DMS53 treated with DMSO at 0.1 percent for 48 hours (cell line): ENCODE measurements at regions not wholly inside any gene's neighbourhood (a gene's known extent, or its start where the extent isn't known, plus 50 kb on each side); places are given as distances from the start of the nearest gene placed in this dataset.
"Not testable (repeated sequence)": the region's sequence is repeated elsewhere in the genome, so short reads cannot be mapped to it uniquely, and the experiment has no call there.

Source experiments
- DNase-seq: peaks from one replicate; lab custom pipeline; 2025; ENCODE audit not compliant: unreplicated experiment; lab: John Stamatoyannopoulos, UW

DNA sequence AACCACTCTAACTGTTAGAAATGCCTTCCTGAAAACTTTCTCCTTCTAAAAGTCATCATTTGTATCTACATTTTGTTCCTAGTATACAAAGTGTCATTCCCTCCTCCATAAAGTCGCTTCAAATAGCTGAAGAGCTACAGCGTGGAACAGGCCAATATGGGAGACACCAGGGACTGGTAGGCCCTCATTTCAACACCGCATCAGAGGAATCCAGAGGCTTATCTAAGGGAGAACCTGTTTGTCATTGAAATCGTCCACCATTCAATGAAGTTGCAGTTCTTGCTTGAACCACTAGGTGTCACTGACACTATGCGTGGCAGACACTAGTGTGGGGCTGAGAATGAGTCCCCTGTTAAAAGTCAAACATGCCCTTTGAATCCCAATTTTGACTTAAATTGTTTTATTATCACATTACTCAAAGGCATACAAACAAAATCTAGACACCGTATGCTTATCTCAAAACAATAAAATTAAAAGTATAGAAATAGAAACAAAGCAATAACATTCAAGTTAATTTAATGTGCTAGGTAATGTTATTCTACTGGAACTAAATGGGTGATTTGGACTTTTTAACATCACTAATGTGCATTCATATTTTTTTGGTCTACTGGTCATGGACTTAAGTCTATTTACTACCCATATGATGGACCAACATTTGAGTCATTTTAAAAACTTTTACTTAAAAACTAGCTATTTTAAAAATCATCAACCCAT is 182.3 kb downstream of the FCRL5 start:
- DNase-seq, result peak; percentile 47

DNA sequence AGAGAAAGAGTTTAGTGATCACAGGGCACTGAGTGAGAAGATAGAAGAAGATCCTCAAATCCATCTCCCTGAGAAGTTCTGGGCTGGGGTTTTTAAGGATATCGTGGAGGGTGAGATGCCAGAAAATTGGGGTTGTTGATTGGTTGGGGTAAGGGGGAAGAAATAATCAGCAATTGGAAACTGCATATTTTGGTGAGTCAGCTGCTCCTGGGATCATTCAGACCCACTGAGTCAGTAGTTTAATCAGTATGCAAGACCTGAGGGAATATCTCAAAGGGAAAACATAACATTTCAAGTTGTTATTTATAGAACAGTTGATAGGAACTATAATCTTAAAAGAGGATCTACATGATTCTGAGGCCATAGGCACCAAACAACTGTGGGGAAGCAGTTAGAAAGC is 183.4 kb downstream of the FCRL5 start:
- DNase-seq, result not testable (repeated sequence)

DNA sequence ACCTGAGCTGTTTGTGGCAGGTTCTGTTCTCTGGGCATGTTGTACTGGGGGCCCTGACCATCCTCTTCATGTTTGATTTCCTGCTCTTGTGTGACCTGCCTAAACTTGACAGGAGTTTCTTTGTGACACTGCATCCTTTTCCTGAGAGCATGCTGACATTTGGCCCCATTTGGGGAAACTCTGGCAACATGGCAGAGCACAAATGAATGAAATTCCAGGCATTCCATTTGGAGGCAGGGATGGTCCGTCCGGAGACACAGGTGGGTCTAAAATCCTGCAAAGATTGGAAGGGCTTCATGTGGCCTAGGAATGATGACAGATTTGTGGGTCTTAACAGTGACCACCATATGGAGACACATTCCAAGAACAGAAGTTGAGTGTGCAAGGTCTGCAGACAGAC is 184.0 kb downstream of the FCRL5 start:
- DNase-seq, result no peak

DNA sequence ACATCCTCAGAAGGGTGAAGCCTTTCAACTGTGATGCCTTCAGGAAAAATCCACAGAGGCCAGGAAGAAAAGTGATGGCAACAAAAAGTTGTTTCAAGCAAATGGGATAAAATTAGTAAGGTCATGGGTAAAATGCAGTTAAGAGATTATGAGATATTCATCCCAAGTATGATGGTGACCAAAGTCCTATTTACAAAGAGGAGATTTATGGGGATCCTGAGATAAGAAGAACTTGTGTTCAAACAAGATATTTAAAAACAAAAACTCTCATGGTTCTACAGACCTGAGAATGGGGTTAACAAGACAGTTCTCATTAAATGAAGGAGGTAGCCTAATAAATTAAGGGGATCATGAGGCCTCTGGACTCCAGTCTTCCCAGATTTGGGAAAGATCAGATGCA is 184.4 kb downstream of the FCRL5 start:
- no peak for DNase-seq

DNA sequence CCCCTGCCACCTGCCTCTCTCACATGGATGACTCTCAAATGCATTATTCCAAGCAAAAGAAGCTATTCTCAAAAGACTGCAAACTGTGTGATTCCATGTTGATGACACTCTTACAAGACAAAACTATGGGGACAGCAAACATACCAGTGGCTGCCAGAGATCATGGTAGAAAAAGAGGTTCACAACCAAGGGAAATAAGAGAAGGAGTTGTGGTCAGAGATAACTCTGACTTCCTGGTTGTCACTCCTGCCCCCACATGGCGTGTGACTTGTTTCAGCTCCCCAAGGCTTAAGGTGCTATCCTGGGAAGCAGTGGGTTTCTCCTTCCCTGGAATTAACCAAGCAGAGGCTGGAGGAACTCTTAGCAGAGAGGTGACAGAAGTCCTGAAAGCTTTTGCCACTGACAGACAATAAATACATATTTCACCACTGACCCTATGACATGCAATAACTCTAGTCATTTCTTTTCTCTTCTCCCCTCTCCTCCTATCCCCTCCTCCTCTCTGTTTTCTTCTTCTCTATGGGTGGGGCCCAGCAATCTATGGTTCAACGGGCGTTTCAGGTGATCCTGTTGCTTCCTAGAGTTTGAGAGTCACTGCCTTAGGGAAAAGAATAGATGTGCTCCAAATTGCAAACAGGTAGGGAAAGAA is 185.1 kb downstream of the FCRL5 start:
- no peak for DNase-seq

DNA sequence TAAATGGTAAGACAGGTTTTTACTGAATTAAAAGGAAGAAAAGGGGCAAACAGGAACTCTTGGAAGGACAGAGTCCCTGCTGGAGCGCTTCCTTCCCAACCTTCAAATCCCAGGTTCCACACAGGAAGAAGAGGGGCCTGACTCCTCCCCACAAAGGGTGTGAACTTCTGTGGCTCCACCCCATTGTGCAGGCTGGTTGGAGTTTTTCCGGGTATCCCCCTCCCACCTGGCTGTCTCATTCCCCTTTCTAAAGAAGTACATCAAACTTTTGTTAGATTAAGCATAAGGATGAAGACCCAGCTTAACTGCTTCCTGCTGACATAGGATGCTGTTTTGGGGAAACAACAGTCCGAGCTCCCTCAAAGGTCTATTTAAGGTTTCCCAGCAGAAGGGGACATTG is 187.7 kb downstream of the FCRL5 start:
- no peak for DNase-seq

DNA sequence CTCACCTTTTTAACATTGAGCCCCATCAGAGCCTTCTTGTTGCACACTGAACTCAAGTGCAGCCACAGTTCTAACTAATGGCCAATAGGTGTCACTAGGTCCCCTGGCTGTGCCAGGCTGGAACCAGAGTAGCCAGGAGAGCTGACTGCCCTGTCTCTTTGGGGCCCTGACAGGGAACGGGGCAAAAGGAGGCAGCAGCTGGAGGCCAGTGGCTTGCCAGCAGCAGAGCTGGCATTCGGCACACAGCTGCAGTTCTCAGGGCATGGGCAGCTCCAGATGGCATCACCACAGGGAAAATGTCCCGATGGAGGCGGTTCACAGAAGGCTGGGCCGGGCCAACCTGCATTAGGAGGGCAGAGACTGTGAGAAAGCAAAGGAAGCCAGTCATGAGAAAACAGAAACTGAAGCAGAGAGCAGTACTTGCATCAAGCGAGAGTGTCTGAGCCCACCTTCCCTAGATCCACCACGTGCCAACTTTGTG is 188.6 kb downstream of the FCRL5 start:
- DNase-seq, result peak; percentile 45

DNA sequence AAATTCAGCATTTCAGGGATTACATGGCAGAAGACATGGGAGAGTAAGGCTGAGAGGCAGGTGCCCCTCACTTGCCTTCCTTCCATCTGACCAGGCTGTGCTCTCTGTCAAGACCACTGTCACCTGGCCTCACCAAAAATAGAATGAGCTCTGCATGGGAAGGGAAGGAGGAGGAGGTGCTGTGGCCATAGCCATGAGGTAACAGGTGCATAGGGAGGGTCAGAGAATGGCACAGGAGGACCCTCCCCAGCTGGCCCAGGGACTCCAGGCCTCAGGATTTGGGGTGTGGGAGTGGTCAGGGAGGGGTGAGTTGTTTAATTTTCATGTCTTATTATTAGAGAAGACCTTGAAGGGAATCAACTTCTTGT is 192.3 kb downstream of the FCRL5 start:
- DNase-seq, result peak; percentile 95

DNA sequence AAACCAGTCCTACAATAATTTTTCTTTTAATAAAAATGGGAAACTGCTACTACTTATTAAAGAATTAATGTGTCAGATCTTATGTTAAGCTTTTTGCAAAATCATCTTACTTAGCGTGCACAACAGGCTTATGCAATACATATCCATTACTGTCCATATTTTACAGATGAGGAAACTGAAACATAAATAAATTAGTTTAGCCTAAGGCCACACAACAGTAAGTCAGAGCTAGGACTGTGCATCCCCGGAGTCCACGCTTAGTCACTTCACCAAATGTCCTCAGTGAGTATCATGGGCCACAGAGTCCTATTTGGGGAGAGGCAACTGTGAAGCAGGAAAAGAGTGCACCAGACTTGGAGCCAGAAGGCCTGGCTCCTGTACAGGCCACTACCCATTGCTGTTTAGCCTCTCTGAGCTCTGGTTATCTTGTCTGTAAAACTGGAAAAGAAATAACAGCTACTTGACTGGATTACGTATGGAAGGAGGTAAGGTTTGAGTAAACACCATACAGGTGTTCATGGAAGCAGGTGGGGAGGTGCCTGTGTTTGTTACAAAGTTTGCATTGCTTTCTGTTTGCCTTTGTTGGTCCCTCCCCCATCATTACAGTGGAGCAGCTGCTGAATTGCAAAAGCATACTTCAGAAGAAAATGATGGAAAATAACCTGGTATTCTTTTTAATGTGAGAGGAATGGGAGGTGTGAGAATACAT is 192.8 kb downstream of the FCRL5 start:
- peak; percentile 98 for DNase-seq

DNA sequence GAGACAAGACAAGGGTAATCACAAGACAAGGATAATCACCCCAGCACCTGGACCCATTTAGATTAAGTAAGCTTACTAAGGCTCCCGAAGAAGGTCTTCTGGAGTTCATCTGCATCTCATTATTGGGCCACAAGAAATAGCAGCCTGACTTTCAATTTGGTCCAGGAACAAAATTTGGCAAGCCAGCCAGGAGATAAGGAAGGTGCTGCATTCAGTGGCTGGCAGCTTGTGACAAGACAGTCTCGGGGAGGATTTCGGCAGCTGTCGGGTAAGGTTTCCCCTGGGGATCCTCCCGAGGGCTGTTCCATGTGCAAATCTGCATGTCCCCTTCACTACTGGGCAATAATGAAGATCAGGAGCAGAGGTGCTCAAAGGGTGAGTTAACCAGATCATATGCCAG is 195.2 kb downstream of the FCRL5 start:
- no peak for DNase-seq

DNA sequence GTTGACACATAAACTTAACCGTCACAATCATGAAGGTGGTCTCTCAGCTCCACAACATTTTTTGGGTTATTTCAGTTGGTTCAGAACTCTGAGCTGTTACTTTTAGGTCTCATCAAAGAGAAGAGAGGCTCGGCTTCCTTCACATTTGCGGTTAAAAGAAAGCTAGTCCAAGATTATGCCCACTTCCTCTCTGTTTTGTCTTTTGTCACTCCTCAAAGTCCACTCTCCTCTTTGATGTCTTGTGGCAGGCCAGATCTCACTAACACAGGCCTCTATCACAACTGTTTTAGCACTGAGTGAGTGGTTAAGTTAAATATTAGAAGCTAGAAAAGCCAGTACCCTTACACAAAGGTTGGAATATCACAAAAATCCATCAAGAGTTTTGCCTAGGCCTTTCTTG is 195.7 kb downstream of the FCRL5 start:
- no peak for DNase-seq

DNA sequence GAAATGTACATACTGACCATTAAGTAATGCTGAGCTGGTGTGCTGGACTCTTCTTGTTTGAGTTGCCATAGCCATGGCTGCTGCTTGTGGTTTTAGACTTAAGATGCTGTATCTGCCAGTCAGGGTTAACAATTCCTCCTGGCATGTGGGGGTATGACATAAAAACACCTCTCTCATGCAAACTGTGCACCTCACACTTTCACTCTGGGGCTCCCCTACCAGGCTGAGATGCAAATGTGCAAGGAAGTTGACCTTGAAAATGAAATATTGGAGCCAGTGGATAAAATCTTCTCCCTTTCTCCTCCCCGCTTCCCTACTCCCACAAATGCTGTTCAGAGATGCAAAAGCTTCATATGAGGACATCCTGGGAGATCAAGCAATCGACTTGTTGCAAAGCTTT is 198.8 kb downstream of the FCRL5 start:
- DNase-seq, result no peak

DNA sequence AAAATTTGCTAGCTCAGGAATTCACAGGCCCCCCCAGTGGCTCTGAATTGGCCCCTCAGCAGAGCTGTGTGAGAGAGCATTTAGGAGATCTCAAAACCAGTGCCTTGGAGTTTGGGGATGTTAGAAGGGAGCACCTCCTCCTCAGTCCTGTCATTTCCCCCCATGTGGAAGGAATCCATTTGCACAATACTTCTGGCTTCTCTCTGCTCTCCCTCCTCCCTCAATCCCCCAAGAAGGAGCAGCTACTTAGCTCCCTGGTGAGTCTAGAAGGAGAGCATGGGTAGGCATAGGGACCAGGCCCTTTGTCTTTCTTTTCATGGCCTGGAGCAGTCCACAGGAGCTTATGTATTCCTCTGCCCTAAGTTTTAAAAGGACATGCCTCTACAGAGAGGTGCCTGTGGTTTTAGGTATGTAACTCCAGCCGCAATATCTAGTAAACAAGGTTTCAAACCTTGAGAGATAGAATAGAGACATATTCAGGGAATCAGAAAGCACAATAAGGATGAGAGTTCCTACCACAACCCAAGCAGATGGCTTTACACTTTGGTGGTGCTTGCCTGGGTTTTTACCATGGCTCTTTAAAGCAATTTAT is 199.4 kb downstream of the FCRL5 start:
- no peak for DNase-seq

DNA sequence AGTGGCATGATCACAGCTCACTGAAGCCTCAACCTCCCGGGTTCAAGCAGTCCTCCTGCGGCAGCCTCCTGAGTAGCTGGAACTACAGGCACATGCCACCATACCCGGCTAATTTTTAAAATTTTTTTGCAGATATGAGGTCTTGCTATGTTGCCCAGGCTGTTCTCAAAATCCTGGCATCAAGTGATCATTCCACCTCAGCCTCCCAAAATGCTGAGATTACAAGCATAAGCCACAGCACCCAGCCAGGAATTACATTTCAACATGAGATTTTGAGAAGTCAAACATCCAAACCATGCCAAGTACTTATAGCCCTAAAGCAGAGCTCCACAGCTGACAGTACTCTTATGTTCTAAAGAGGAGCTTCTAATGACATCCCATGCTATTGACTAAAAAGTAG is 200.1 kb downstream of the FCRL5 start:
- no peak for DNase-seq

DNA sequence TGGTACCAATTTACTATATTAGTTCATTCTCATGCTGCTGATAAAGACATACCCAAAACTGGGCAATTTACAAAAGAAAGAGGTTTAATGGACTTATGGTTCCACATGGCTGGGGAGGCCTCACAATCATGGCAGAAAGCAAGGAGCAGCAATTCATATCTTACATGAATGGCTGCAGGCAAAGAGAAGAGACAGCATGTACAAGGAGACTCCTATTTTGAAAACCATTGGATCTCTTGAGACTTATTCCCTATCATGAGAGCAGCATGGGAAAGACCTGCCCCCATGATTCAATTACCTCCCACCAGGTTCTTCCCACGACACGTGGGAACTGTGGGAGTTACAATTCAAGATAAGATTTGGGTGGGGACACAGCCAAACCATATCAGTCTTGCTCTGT is 200.5 kb downstream of the FCRL5 start:
- DNase-seq, result not testable (repeated sequence)

DNA sequence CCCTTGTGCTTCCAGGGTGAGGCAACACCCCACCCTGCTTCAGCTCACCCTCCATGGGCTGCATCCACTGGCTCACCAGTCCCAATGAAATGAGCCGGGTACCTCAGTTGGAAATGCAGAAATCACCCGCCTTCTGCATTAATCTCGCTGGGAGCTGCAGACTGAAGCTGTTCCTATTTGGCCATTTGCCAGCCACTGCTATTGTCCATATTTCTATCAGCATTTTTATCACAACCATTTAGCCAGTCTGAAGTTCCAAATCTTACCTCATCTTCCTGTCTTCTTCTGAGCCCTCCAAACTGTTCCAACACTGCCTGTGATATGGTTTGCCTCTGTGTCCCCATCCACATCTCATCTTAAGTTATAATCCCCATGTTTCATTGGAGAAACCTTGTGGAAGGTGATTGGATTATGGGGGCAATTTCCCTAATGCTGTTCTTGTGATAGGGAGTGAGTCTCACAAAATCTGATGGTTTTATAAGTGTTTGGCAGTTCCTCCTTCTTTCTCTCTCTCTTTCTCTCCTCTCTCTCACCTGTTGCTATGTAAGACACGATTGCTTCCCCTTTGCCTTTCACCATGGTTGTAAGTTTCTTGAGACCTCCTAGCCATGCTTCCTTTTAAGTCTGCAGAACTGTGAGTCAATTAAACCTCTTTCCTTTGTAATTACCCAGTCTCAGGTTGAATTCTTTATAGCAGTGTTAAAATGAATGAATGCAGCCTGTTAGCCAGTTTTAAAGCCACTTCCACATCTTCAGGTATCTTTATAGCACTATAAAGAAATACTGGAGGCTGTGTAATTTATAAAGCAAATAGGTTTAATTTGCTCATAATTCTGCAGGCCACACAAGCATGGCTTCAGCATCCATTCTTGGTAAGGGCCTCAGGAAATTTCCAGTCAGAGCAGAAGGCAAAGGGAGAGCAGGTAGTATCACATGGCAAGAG is 203.5 kb downstream of the FCRL5 start:
- DNase-seq, result no peak

DNA sequence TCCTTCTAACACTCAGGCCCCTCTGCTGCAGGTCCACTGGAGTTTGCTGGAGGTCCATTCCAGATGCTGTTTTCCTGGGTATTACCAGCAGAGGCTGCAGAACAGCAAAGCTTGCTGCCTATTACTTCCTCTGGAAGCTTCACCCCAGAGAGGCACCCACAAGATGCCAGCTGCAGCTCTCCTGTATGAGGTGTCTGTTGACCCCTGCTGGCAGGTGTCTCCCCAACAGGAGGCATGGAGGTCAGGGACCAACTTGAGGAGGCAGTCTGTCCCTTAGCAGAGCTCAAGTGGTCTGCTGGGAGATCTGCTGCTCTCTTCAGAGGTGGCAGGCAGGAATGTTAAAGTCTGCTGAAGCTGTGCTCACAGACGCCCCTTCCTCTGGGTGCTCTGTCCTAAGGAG is 204.8 kb downstream of the FCRL5 start:
- DNase-seq, result no peak

DNA sequence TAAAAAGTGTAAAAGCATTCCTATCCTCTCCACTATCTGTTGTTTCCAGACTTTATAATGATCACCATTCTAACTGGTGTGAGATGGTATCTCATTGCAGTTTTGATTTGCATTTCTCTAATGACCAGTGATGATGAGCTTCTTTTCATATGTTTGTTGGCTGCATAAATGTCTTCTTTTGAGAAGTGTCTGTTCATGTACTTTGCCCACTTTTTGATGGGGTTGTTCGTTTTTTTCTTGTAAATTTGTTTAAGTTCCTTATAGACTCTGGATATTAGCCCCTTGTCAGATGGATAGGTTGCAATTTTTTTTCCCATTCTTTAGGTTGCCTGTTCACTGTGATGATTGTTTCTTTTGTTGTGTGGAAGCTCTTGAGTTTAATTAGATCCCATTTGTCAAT is 199.6 kb upstream of the ETV3 start:
- not testable (repeated sequence) for DNase-seq

DNA sequence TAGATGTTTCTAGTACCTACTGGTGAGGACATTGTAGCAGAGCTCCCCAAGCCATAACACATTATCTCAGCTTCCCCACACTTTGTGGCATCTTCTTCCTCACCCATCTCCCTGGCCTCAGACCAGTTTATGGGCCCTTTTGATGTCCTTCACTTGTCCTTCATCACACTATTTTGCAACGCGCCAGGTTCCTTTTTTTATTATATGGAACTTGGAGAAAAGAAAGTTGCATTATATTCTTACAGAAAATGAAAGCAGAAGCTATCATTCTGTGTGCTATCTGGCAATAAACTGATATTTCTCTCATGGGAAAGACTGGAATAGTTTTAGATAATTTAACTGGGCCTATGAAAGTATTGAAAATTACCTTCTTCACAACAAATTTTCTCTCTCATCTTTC is 196.9 kb upstream of the ETV3 start:
- no peak for DNase-seq

DNA sequence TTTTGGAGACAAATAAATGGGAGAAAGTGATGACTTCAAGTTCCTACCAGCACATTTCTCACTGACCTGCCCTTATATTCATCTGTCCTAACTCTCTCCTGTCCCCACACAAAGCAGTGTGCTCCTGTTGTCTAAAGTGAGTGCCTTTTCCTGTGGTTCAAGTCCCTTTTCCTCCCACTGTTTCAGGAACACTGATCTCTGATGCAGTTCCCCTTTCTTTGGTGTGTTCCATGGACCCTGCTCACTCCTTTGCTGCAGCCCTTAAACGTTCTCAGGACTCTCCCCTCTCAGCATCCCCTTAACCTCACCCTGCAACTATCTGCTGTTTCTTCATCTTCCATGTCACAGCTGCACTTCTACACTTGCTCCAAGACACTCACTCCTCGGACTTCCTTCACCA is 195.8 kb upstream of the ETV3 start:
- no peak for DNase-seq

DNA sequence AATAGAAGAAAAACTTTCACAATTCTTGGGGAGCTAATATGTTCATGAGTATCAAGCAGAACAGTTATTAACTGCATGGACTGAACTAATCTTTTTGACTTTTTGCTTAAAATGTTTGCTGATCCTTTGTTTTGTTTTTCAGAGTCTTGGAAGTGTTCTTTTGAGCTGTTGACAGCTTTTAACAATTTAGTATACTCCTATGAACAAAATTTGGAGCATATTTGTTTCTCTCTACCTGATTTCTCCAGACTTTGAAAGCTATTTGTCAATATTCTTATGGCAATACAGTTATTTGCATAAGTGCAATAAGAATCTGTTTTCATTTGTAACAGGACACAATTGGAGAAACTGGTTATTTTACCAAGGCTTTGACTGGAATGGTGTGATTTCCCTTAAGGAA is 192.0 kb upstream of the ETV3 start:
- not testable (repeated sequence) for DNase-seq
